ENCODE measurements at regions not wholly inside any gene's neighbourhood (a gene's known extent, or its start where the extent isn't known, plus 50 kb on each side); places are given as distances from the start of the nearest gene placed in this dataset.

- Histone ChIP-seq H3K9me3 (ENCODE audit: low read length) (no peaks in the 10 kb centered on the region), H3K27me3 (ENCODE audit: insufficient read depth, low read depth, low read length) (no peaks in the 10 kb centered on the region), H3K4me3 (ENCODE audit: low read length) (no peak overlapping the region), H4K20me1 (ENCODE audit: insufficient read depth) (no peaks in the 10 kb centered on the region), H2AFZ (ENCODE audit: low read depth, low read length) (no peak overlapping the region), H3K9me2 (ENCODE audit: insufficient read depth, low read length) (no peaks in the 10 kb centered on the region), H3K36me3 (ENCODE audit: insufficient read depth, low read length) (no peaks in the 10 kb centered on the region), H3K4me2 (ENCODE audit: low read length) (no peak overlapping the region), H3K9ac (ENCODE audit: low read length) (peak overlapping the region; percentile 55), H3K27ac (ENCODE audit: low read length) (peak overlapping the region; percentile 88), H3F3A (ENCODE audit: insufficient read depth, low read length, poor library complexity, severe bottlenecking) (peaks cover 6% of the 10 kb centered on the region), H3K79me2 (replicated peaks; ENCODE audit: insufficient read depth, low read length) (no peaks in the 10 kb centered on the region)
- TF ChIP-seq EP300 (conservative IDR thresholded peaks at IDR 0.05; ENCODE audit: poor library complexity, severe bottlenecking) (no peak), SMC3 (conservative IDR thresholded peaks at IDR 0.05; ENCODE audit: poor library complexity) (no peak), MXI1 (conservative IDR thresholded peaks at IDR 0.05; ENCODE audit: poor library complexity, severe bottlenecking) (no peak), TAF1 (IDR thresholded peaks at IDR 0.05; ENCODE audit: low read depth) (no peak), REST (IDR thresholded peaks at IDR 0.05; ENCODE audit: borderline replicate concordance) (no peak), RAD21 (conservative IDR thresholded peaks at IDR 0.05) (no peak), POLR2AphosphoS5 (IDR thresholded peaks at IDR 0.05) (no peak), EZH2 (IDR thresholded peaks at IDR 0.05; ENCODE audit: borderline replicate concordance, insufficient read depth, low read length, poor library complexity, severe bottlenecking) (no peak)
- TF ChIP-seq, protein P1, sequence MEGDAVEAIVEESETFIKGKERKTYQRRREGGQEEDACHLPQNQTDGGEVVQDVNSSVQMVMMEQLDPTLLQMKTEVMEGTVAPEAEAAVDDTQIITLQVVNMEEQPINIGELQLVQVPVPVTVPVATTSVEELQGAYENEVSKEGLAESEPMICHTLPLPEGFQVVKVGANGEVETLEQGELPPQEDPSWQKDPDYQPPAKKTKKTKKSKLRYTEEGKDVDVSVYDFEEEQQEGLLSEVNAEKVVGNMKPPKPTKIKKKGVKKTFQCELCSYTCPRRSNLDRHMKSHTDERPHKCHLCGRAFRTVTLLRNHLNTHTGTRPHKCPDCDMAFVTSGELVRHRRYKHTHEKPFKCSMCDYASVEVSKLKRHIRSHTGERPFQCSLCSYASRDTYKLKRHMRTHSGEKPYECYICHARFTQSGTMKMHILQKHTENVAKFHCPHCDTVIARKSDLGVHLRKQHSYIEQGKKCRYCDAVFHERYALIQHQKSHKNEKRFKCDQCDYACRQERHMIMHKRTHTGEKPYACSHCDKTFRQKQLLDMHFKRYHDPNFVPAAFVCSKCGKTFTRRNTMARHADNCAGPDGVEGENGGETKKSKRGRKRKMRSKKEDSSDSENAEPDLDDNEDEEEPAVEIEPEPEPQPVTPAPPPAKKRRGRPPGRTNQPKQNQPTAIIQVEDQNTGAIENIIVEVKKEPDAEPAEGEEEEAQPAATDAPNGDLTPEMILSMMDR (IDR thresholded peaks at IDR 0.05; ENCODE audit: poor library complexity, severe bottlenecking): no peak
These were observed 57.8 kb upstream of the TARBP1 start for GRCh38 chr1:234536741-234537140.

GRCh38 chr1:234535763-234536515, 57.0 kb upstream of the TARBP1 start:
- Histone ChIP-seq H4K20me1 (ENCODE audit: insufficient read depth) (no peaks in the 10 kb centered on the region), H3K9me2 (ENCODE audit: insufficient read depth, low read length) (no peaks in the 10 kb centered on the region), H3K4me2 (ENCODE audit: low read length) (no peak overlapping the region), H3F3A (ENCODE audit: insufficient read depth, low read length, poor library complexity, severe bottlenecking) (peaks cover 6% of the 10 kb centered on the region), H3K27me3 (ENCODE audit: insufficient read depth, low read depth, low read length) (no peaks in the 10 kb centered on the region), H3K9me3 (ENCODE audit: low read length) (no peaks in the 10 kb centered on the region), H2AFZ (ENCODE audit: low read depth, low read length) (no peak overlapping the region), H3K9ac (ENCODE audit: low read length) (no peak overlapping the region), H3K79me2 (replicated peaks; ENCODE audit: insufficient read depth, low read length) (no peaks in the 10 kb centered on the region), H3K4me3 (ENCODE audit: low read length) (no peak overlapping the region), H3K36me3 (ENCODE audit: insufficient read depth, low read length) (no peaks in the 10 kb centered on the region), H3K27ac (ENCODE audit: low read length) (no peak overlapping the region)
- TF ChIP-seq MXI1 (conservative IDR thresholded peaks at IDR 0.05; ENCODE audit: poor library complexity, severe bottlenecking): no peak
- TF ChIP-seq SMC3 (conservative IDR thresholded peaks at IDR 0.05; ENCODE audit: poor library complexity): no peak
- TF ChIP-seq RAD21 (conservative IDR thresholded peaks at IDR 0.05): no peak
- no peak for TF ChIP-seq REST (IDR thresholded peaks at IDR 0.05; ENCODE audit: borderline replicate concordance)
- TF ChIP-seq TAF1 (IDR thresholded peaks at IDR 0.05; ENCODE audit: low read depth): no peak
- no peak for TF ChIP-seq EZH2 (IDR thresholded peaks at IDR 0.05; ENCODE audit: borderline replicate concordance, insufficient read depth, low read length, poor library complexity, severe bottlenecking)
- TF ChIP-seq, protein P1 (IDR thresholded peaks at IDR 0.05; ENCODE audit: poor library complexity, severe bottlenecking): no peak
- no peak for TF ChIP-seq EP300 (conservative IDR thresholded peaks at IDR 0.05; ENCODE audit: poor library complexity, severe bottlenecking)
- no peak for TF ChIP-seq POLR2AphosphoS5 (IDR thresholded peaks at IDR 0.05)
